ENCODE measurements at regions not wholly inside any gene's neighbourhood (a gene's known extent, or its start where the extent isn't known, plus 50 kb on each side); places are given as distances from the start of the nearest gene placed in this dataset.

GRCh38 chr10:100653238-100653956 is 92.0 kb upstream of the PAX2 start:
- no peak for ATAC-seq
- H3K36me3 ChIP-seq = no peaks in the 10 kb centered on the region
- intact Hi-C loops (cut with DNase I) = no loop called here
- H3K4me1 ChIP-seq = peaks cover 0 to 29% (median 6%) of the 10 kb centered on the region in 12 donors
- H3K27me3 ChIP-seq = peaks cover 36 to 87% (median 66%) of the 10 kb centered on the region in 9 donors
- H3K27ac ChIP-seq = no peak overlapping the region
- 6 to 9% (median 8%) methylated on average over 9 of the region's 9 CpGs for WGBS, 4 donors
- peak overlapping the region in 1 of 12 donors; percentile 8 for H3K4me3 ChIP-seq
- DNase-seq = no peak
- TF ChIP-seq CTCF (IDR thresholded peaks at IDR 0.05) (no peak), POLR2A (IDR thresholded peaks at IDR 0.05) (no peak)
- no peaks in the 10 kb centered on the region for H3K9me3 ChIP-seq

GRCh38 chr10:100653957-100654781 is 91.2 kb upstream of the PAX2 start:
- Histone ChIP-seq H3K27me3 (peaks cover 43 to 87% (median 72%) of the 10 kb centered on the region in 9 donors), H3K9me3 (no peaks in the 10 kb centered on the region), H3K27ac (no peak overlapping the region), H3K4me3 (peak overlapping the region in 5 of 12 donors; percentile 8 to 42 (median 33)), H3K4me1 (peaks cover 0 to 29% (median 6%) of the 10 kb centered on the region in 12 donors), H3K36me3 (no peaks in the 10 kb centered on the region)
- intact Hi-C loops (cut with DNase I) = no loop called here
- 1 to 3% (median 2%) methylated on average over 53 to 59 of the region's 59 CpGs for WGBS, 4 donors
- DNase-seq (no peak), ATAC-seq (peak in 1 of 4 donors; percentile 16)
- no peak for TF ChIP-seq CTCF (IDR thresholded peaks at IDR 0.05)
- no peak for TF ChIP-seq POLR2A (IDR thresholded peaks at IDR 0.05)

- DNase-seq (no peak), ATAC-seq (no peak)
- Histone ChIP-seq H3K9me3 (no peaks in the 10 kb centered on the region), H3K4me3 (peak overlapping the region in 3 of 12 donors; percentile 4 to 42 (median 15)), H3K36me3 (no peaks in the 10 kb centered on the region), H3K27me3 (peaks cover 48 to 88% (median 79%) of the 10 kb centered on the region in 9 donors), H3K4me1 (peaks cover 0 to 32% (median 6%) of the 10 kb centered on the region in 12 donors), H3K27ac (no peak overlapping the region)
- 0 to 2% (median 1%) methylated on average over 29 to 46 of the region's 46 CpGs for WGBS, 4 donors
- intact Hi-C loops (cut with DNase I) = no loop called here
- TF ChIP-seq POLR2A (IDR thresholded peaks at IDR 0.05) = no peak
- TF ChIP-seq CTCF (IDR thresholded peaks at IDR 0.05) = no peak
These were observed 90.5 kb upstream of the PAX2 start for GRCh38 chr10:100654782-100655325.

GRCh38 chr10:100655326-100655759 is 90.0 kb upstream of the PAX2 start:
- H3K9me3 ChIP-seq = no peaks in the 10 kb centered on the region
- peaks cover 50 to 89% (median 84%) of the 10 kb centered on the region in 9 donors for H3K27me3 ChIP-seq
- H3K4me1 ChIP-seq = peaks cover 0 to 32% (median 6%) of the 10 kb centered on the region in 12 donors
- TF ChIP-seq CTCF (IDR thresholded peaks at IDR 0.05) (no peak), POLR2A (IDR thresholded peaks at IDR 0.05) (no peak)
- DNase-seq (no peak), ATAC-seq (no peak)
- H3K4me3 ChIP-seq = no peak overlapping the region
- WGBS, 4 donors = 1 to 3% (median 1%) methylated on average over 20 of the region's 20 CpGs
- H3K36me3 ChIP-seq = no peaks in the 10 kb centered on the region
- no peak overlapping the region for H3K27ac ChIP-seq
- intact Hi-C loops (cut with DNase I) = no loop called here
